ENCODE measurements at regions not wholly inside any gene's neighbourhood (a gene's known extent, or its start where the extent isn't known, plus 50 kb on each side); places are given as distances from the start of the nearest gene placed in this dataset.

GRCh38 chr9:1919229-1919628, 95.9 kb upstream of the SMARCA2 start:
- peaks cover 5% of the 10 kb centered on the region for H3K4me1 ChIP-seq (ENCODE audit: control insufficient read depth, extremely low read depth, insufficient read depth, low read length)
- no peak overlapping the region for H3K27ac ChIP-seq (ENCODE audit: control insufficient read depth, insufficient read depth, low read length)
- TF ChIP-seq CTCF (optimal IDR thresholded peaks at IDR 0.05 in 1 of 3, IDR thresholded peaks at IDR 0.05 in 1 of 3, conservative IDR thresholded peaks at IDR 0.05 in 1 of 3; ENCODE audit: extremely low read depth in 1 of 3, insufficient read depth in 2 of 3, low read length in 3 of 3) (no peak), EZH2 (IDR thresholded peaks at IDR 0.05; ENCODE audit: low read length) (no peak)
- H3K27me3 ChIP-seq (ENCODE audit: control insufficient read depth, extremely low read depth, insufficient read depth, low read length), result peaks cover 7% of the 10 kb centered on the region
- no peak overlapping the region for H3K4me3 ChIP-seq (ENCODE audit: control insufficient read depth in 2 of 3, extremely low read depth in 1 of 3, insufficient read depth in 2 of 3, low read depth in 1 of 3, low read length in 3 of 3)
- no peak overlapping the region for H3K4me2 ChIP-seq (ENCODE audit: control insufficient read depth, extremely low read depth, insufficient read depth, low read depth, low read length)
- no peaks in the 10 kb centered on the region for H4K20me1 ChIP-seq (ENCODE audit: control insufficient read depth, extremely low read depth, insufficient read depth, low read length)
- dilution Hi-C loops (cut with MboI; ENCODE audit: extremely low pct_ligation_motif_present, low sequenced_read_pairs), result no loop called here
- no peak for FAIRE-seq
- DNase-seq (ENCODE audit: low read depth, low spot score), result no peak
- no peaks in the 10 kb centered on the region for H3K9me1 ChIP-seq (ENCODE audit: control insufficient read depth, extremely low read depth, insufficient read depth, low read length)
- no peaks in the 10 kb centered on the region for H3K9me3 ChIP-seq (ENCODE audit: control insufficient read depth, low read depth, low read length)
- no peaks in the 10 kb centered on the region for H3K36me3 ChIP-seq (ENCODE audit: control insufficient read depth in 2 of 2, extremely low read depth in 1 of 2, insufficient read depth in 2 of 2, low read length in 2 of 2)
- no peak overlapping the region for H3K9ac ChIP-seq (ENCODE audit: control insufficient read depth, extremely low read depth, insufficient read depth, low read length)
- H2AFZ ChIP-seq (ENCODE audit: control insufficient read depth, low read length), result no peak overlapping the region
- no peaks in the 10 kb centered on the region for H3K79me2 ChIP-seq (ENCODE audit: control insufficient read depth, insufficient read depth, low read length)

- no peak overlapping the region for H2AFZ ChIP-seq (ENCODE audit: control insufficient read depth, low read length)
- no peaks in the 10 kb centered on the region for H3K9me3 ChIP-seq (ENCODE audit: control insufficient read depth, low read depth, low read length)
- no peak overlapping the region for H3K9ac ChIP-seq (ENCODE audit: control insufficient read depth, extremely low read depth, insufficient read depth, low read length)
- no peaks in the 10 kb centered on the region for H4K20me1 ChIP-seq (ENCODE audit: control insufficient read depth, extremely low read depth, insufficient read depth, low read length)
- H3K36me3 ChIP-seq (ENCODE audit: control insufficient read depth in 2 of 2, extremely low read depth in 1 of 2, insufficient read depth in 2 of 2, low read length in 2 of 2), result no peaks in the 10 kb centered on the region
- H3K27ac ChIP-seq (ENCODE audit: control insufficient read depth, insufficient read depth, low read length), result no peak overlapping the region
- H3K4me2 ChIP-seq (ENCODE audit: control insufficient read depth, extremely low read depth, insufficient read depth, low read depth, low read length), result no peak overlapping the region
- H3K9me1 ChIP-seq (ENCODE audit: control insufficient read depth, extremely low read depth, insufficient read depth, low read length), result no peaks in the 10 kb centered on the region
- FAIRE-seq (no peak), DNase-seq (ENCODE audit: low read depth, low spot score) (no peak)
- H3K4me1 ChIP-seq (ENCODE audit: control insufficient read depth, extremely low read depth, insufficient read depth, low read length), result peaks cover 5% of the 10 kb centered on the region
- TF ChIP-seq EZH2 (IDR thresholded peaks at IDR 0.05; ENCODE audit: low read length), result no peak
- TF ChIP-seq CTCF (optimal IDR thresholded peaks at IDR 0.05 in 1 of 3, IDR thresholded peaks at IDR 0.05 in 1 of 3, conservative IDR thresholded peaks at IDR 0.05 in 1 of 3; ENCODE audit: extremely low read depth in 1 of 3, insufficient read depth in 2 of 3, low read length in 3 of 3), result no peak
- dilution Hi-C loops (cut with MboI; ENCODE audit: extremely low pct_ligation_motif_present, low sequenced_read_pairs), result no loop called here
- peaks cover 7% of the 10 kb centered on the region for H3K27me3 ChIP-seq (ENCODE audit: control insufficient read depth, extremely low read depth, insufficient read depth, low read length)
- H3K79me2 ChIP-seq (ENCODE audit: control insufficient read depth, insufficient read depth, low read length), result no peaks in the 10 kb centered on the region
- H3K4me3 ChIP-seq (ENCODE audit: control insufficient read depth in 2 of 3, extremely low read depth in 1 of 3, insufficient read depth in 2 of 3, low read depth in 1 of 3, low read length in 3 of 3), result no peak overlapping the region
Observed at GRCh38 chr9:1920386-1920785, 94.8 kb upstream of the SMARCA2 start.
